Peyer's patch (tissue), 4 donors: ENCODE measurements at regions not wholly inside any gene's neighbourhood (a gene's known extent, or its start where the extent isn't known, plus 50 kb on each side); places are given as distances from the start of the nearest gene placed in this dataset.

Source experiments
- CTCF ChIP-seq, 6 experiments: fragments of 450-650 bp in 4 of 6; fragments of 200-600 bp in 2 of 6; sonication (generic) in 1 of 6; IDR thresholded peaks; one replicate each; pipeline ENCODE4 v1.5.1; 2017 to 2019; ENCODE audit warnings: antibody characterized with exemption in 6 of 6, mild to moderate bottlenecking in 3 of 6, moderate library complexity in 1 of 6
- POLR2A ChIP-seq, 2 donors: fragments of 450-650 bp; IDR thresholded peaks; one replicate each; pipeline ENCODE4 v1.5.1; 2017; ENCODE audit warnings: antibody characterized with exemption in 2 of 2, mild to moderate bottlenecking in 2 of 2, moderate library complexity in 2 of 2

- TF ChIP-seq CTCF (IDR thresholded peaks at IDR 0.05) (no peak), POLR2A (IDR thresholded peaks at IDR 0.05) (no peak)
Measured at GRCh38 chr13:42422681-42423080, 150.7 kb downstream of the AKAP11 start.
